ENCODE measurements at regions not wholly inside any gene's neighbourhood (a gene's known extent, or its start where the extent isn't known, plus 50 kb on each side); places are given as distances from the start of the nearest gene placed in this dataset.

DNA sequence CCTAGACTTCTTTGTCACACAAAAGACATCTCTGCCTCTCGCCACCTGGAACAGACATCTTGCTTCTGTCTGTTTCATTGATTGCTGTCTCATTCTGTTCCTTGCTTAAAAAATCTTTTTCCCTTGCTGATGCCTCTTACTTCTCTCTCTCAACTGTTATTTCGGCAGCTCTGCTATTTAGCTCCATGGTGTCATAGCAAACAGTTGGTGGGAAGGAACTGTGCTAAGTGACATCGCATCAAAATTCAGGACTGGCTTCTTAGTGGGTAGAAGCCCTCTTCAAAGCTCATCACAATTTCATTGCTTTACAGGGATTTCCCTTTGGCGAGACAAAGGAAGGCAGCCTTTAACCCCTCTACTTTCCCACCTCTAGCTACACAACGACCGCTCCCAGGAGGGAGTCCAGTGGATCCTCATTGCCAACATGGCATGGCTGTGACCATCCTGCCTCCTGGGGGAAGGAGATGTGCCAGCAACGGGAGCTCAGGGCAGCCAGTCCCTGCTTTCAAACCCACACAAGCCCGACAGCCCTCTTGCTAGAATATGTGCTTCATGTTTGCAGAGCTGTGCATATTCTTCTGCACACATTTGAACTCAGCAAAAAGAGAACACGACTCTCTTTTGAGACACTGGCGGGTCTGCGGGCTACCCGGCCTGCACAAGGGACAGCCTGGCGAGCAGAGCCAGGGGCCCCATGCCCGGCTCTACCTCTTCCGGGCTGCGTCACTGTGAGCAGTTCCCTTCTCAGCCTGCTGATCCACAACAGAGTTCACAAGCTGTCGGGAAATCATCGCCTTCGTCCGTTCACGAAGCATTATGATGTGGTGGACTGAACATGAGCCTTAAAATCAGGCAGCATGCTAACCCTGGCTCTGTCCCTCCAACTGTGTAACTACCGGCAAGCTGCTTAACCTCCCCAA lies 51.1 kb upstream of the JAM3 start:
- CTCF ChIA-PET (ENCODE audit: low intra/inter-chr PET ratio, low total read pairs): no interaction called here
- Histone ChIP-seq H3K27ac (ENCODE audit: extremely low read length, insufficient read depth, low read length) (no peak overlapping the region), H3K79me2 (ENCODE audit: insufficient read depth, low read length) (no peaks in the 10 kb centered on the region), H3K4me1 (ENCODE audit: insufficient read depth, low read length) (no peaks in the 10 kb centered on the region), H3K27me3 (ENCODE audit: control insufficient read depth in 1 of 2, insufficient read depth in 2 of 2, low read length in 2 of 2) (peaks cover 11 to 60% of the 10 kb centered on the region in 2 experiments; a peak in 3 of 5 replicates), H4K20me1 (ENCODE audit: insufficient read depth, low read length) (no peaks in the 10 kb centered on the region), H3K9ac (ENCODE audit: insufficient read depth, low read depth, low read length) (no peak overlapping the region), H3K4me2 (ENCODE audit: low read depth, low read length) (no peak overlapping the region), H3K36me3 (replicated peaks in 1 of 2; ENCODE audit: control insufficient read depth in 1 of 2, insufficient read depth in 2 of 2, low read length in 2 of 2) (no peaks in the 10 kb centered on the region), H2AFZ (ENCODE audit: low read length) (no peak overlapping the region), H3K9me3 (ENCODE audit: low read length) (no peaks in the 10 kb centered on the region), H3K4me3 (replicated peaks in 1 of 3; ENCODE audit: insufficient read depth in 1 of 3, low read depth in 2 of 3, low read length in 3 of 3) (no peak overlapping the region)
- POLR2A ChIA-PET: no interaction called here
- intact Hi-C loops (cut with micrococcal nuclease; ENCODE audit: unreplicated experiment) (no loop called here), in situ Hi-C loops (cut with HindIII; ENCODE audit: extremely low pct_ligation_motif_present, low pct_unique_long_range_greater_than_20kb) (no loop called here)
- ATAC-seq: no peak
- 29% methylated on average over 19 of the region's 22 CpGs for WGBS (ENCODE audit: low lambda C conversion rate)
- DNase-seq (ENCODE audit: low spot score): no peak
- no peak for FAIRE-seq
- no TSS peak for BruUV-seq (replicated peaks)
- TF ChIP-seq, protein P1, sequence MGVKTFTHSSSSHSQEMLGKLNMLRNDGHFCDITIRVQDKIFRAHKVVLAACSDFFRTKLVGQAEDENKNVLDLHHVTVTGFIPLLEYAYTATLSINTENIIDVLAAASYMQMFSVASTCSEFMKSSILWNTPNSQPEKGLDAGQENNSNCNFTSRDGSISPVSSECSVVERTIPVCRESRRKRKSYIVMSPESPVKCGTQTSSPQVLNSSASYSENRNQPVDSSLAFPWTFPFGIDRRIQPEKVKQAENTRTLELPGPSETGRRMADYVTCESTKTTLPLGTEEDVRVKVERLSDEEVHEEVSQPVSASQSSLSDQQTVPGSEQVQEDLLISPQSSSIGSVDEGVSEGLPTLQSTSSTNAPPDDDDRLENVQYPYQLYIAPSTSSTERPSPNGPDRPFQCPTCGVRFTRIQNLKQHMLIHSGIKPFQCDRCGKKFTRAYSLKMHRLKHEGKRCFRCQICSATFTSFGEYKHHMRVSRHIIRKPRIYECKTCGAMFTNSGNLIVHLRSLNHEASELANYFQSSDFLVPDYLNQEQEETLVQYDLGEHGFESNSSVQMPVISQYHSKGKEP (CRISPR knock-in tag; IDR thresholded peaks at IDR 0.05): no peak
- TF ChIP-seq, protein P2, sequence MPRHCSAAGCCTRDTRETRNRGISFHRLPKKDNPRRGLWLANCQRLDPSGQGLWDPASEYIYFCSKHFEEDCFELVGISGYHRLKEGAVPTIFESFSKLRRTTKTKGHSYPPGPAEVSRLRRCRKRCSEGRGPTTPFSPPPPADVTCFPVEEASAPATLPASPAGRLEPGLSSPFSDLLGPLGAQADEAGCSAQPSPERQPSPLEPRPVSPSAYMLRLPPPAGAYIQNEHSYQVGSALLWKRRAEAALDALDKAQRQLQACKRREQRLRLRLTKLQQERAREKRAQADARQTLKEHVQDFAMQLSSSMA (CRISPR knock-in tag; IDR thresholded peaks at IDR 0.05): no peak
- TF ChIP-seq ZNF34 (CRISPR knock-in tag; IDR thresholded peaks at IDR 0.05; ENCODE audit: borderline replicate concordance) (no peak), CBX5 (CRISPR knock-in tag; IDR thresholded peaks at IDR 0.05; ENCODE audit: borderline replicate concordance) (no peak), ZNF282 (IDR thresholded peaks at IDR 0.05; ENCODE audit: partially characterized antibody) (no peak), PHF5A (CRISPR knock-in tag; IDR thresholded peaks at IDR 0.05; ENCODE audit: low read depth, unreplicated experiment) (no peak), ZNF431 (CRISPR knock-in tag; IDR thresholded peaks at IDR 0.05; ENCODE audit: borderline replicate concordance, low read depth) (no peak), SUZ12 (IDR thresholded peaks at IDR 0.05; ENCODE audit: low read depth, low read length) (no peak), ZBTB3 (CRISPR knock-in tag; IDR thresholded peaks at IDR 0.05; ENCODE audit: borderline replicate concordance, low read depth) (no peak), ZNF7 (CRISPR knock-in tag; IDR thresholded peaks at IDR 0.05) (no peak), MTA1 (CRISPR knock-in tag; IDR thresholded peaks at IDR 0.05; ENCODE audit: borderline replicate concordance) (no peak), ZNF720 (CRISPR knock-in tag; IDR thresholded peaks at IDR 0.05) (no peak), ZNF615 (CRISPR knock-in tag; IDR thresholded peaks at IDR 0.05; ENCODE audit: borderline replicate concordance) (no peak), YEATS2 (CRISPR knock-in tag; IDR thresholded peaks at IDR 0.05; ENCODE audit: borderline replicate concordance) (no peak), ZNF577 (CRISPR knock-in tag; IDR thresholded peaks at IDR 0.05; ENCODE audit: borderline replicate concordance, low read depth) (no peak), SP2 (CRISPR knock-in tag; IDR thresholded peaks at IDR 0.05) (no peak)
- TF ChIP-seq, protein P3, sequence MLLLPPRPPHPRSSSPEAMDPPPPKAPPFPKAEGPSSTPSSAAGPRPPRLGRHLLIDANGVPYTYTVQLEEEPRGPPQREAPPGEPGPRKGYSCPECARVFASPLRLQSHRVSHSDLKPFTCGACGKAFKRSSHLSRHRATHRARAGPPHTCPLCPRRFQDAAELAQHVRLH (CRISPR knock-in tag; IDR thresholded peaks at IDR 0.05; ENCODE audit: borderline replicate concordance, low read depth): no peak
- TF ChIP-seq, protein P4, sequence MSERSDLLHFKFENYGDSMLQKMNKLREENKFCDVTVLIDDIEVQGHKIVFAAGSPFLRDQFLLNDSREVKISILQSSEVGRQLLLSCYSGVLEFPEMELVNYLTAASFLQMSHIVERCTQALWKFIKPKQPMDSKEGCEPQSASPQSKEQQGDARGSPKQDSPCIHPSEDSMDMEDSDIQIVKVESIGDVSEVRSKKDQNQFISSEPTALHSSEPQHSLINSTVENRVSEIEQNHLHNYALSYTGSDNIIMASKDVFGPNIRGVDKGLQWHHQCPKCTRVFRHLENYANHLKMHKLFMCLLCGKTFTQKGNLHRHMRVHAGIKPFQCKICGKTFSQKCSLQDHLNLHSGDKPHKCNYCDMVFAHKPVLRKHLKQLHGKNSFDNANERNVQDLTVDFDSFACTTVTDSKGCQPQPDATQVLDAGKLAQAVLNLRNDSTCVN (CRISPR knock-in tag; IDR thresholded peaks at IDR 0.05; ENCODE audit: borderline replicate concordance): no peak
- TF ChIP-seq, protein P5, sequence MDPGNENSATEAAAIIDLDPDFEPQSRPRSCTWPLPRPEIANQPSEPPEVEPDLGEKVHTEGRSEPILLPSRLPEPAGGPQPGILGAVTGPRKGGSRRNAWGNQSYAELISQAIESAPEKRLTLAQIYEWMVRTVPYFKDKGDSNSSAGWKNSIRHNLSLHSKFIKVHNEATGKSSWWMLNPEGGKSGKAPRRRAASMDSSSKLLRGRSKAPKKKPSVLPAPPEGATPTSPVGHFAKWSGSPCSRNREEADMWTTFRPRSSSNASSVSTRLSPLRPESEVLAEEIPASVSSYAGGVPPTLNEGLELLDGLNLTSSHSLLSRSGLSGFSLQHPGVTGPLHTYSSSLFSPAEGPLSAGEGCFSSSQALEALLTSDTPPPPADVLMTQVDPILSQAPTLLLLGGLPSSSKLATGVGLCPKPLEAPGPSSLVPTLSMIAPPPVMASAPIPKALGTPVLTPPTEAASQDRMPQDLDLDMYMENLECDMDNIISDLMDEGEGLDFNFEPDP (CRISPR knock-in tag; conservative IDR thresholded peaks at IDR 0.05): no peak
